MM.1S (cell line): ENCODE measurements at regions not wholly inside any gene's neighbourhood (a gene's known extent, or its start where the extent isn't known, plus 50 kb on each side); places are given as distances from the start of the nearest gene placed in this dataset.

Source experiments
- DNase-seq: peaks from one replicate; pipeline ENCODE4 v3.0.0-alpha.2; 2015
- H2AFZ ChIP-seq: fragments of 300-600 bp; sonication (generic); 2 replicates; pipeline ENCODE4 v1.6.0; 2016; ENCODE audit warnings: antibody characterized with exemption, low read length
- H3F3A ChIP-seq: fragments of 300-600 bp; sonication (generic); 2 replicates; pipeline ENCODE4 v1.6.1; 2016; ENCODE audit warnings: mild to moderate bottlenecking, antibody characterized with exemption, low read length, moderate library complexity, mixed read lengths; ENCODE audit not compliant: insufficient read depth
- H3K27ac ChIP-seq: fragments of 300-600 bp; sonication (generic); 2 replicates; pipeline ENCODE4 v1.5.1; 2016; ENCODE audit warnings: mild to moderate bottlenecking, low read length
- H3K27me3 ChIP-seq: fragments of 300-600 bp; sonication (generic); replicated peaks from 2 replicates; pipeline ENCODE4 v1.6.0; 2016; ENCODE audit warnings: low read length; ENCODE audit not compliant: insufficient read depth
- H3K36me3 ChIP-seq: fragments of 300-600 bp; sonication (generic); replicated peaks from 2 replicates; pipeline ENCODE4 v1.6.1; 2016; ENCODE audit warnings: mild to moderate bottlenecking, low read length, mixed read lengths; ENCODE audit not compliant: insufficient read depth
- H3K4me1 ChIP-seq: fragments of 300-600 bp; sonication (generic); 2 replicates; pipeline ENCODE4 v1.6.1; 2016; ENCODE audit warnings: low read length, mixed read lengths
- H3K4me2 ChIP-seq: fragments of 300-600 bp; sonication (generic); 2 replicates; pipeline ENCODE4 v1.6.0; 2016; ENCODE audit warnings: low read depth, low read length
- H3K4me3 ChIP-seq: fragments of 300-600 bp; sonication (generic); 2 replicates; pipeline ENCODE4 v1.5.1; 2016; ENCODE audit warnings: low read length, mixed read lengths
- H3K79me2 ChIP-seq: fragments of 300-600 bp; sonication (generic); 2 replicates; pipeline ENCODE4 v1.6.1; 2016; ENCODE audit warnings: mixed run types, low read length, mixed read lengths
- H3K9ac ChIP-seq: fragments of 300-600 bp; sonication (generic); 2 replicates; pipeline ENCODE4 v1.6.1; 2016; ENCODE audit warnings: low read length, mixed read lengths
- H3K9me2 ChIP-seq: fragments of 300-600 bp; sonication (generic); replicated peaks from 2 replicates; pipeline ENCODE4 v1.6.1; 2016; ENCODE audit warnings: mild to moderate bottlenecking, low read length, mixed read lengths; ENCODE audit not compliant: insufficient read depth
- H3K9me3 ChIP-seq: fragments of 300-600 bp; sonication (generic); replicated peaks from 2 replicates; pipeline ENCODE4 v1.6.1; 2016; ENCODE audit warnings: mild to moderate bottlenecking, low read length, mixed read lengths; ENCODE audit not compliant: insufficient read depth
- H4K20me1 ChIP-seq: fragments of 300-600 bp; sonication (generic); 2 replicates; pipeline ENCODE4 v1.6.1; 2016; ENCODE audit warnings: mild to moderate bottlenecking, low read length, moderate library complexity, mixed read lengths; ENCODE audit not compliant: insufficient read depth
- CTCF ChIP-seq: fragments of 300-600 bp; sonication (generic); IDR thresholded peaks from 2 replicates; pipeline ENCODE4 v1.5.1; 2016; ENCODE audit warnings: antibody characterized with exemption, low read length, mixed read lengths
- EZH2 ChIP-seq: fragments of 300-600 bp; sonication (generic); optimal IDR thresholded peaks from 2 replicates; pipeline ENCODE3; 2017; ENCODE audit warnings: low read depth, mild to moderate bottlenecking, antibody characterized with exemption, low read length, mixed read lengths
- EZH2phosphoT487 ChIP-seq: fragments of 300-600 bp; sonication (generic); IDR thresholded peaks from 2 replicates; pipeline ENCODE4 v1.6.1; 2018; ENCODE audit warnings: antibody characterized with exemption, low read length

- TF ChIP-seq EZH2 (no peak), CTCF (no peak), EZH2phosphoT487 (no peak)
- Histone ChIP-seq H3K4me1 (peaks cover 51% of the 10 kb centered on the region), H3K4me2 (peak overlapping the region; percentile 64), H4K20me1 (no peaks in the 10 kb centered on the region), H3K27ac (peak overlapping the region; percentile 92), H3F3A (peaks cover 19% of the 10 kb centered on the region), H3K36me3 (no peaks in the 10 kb centered on the region), H3K9me2 (no peaks in the 10 kb centered on the region), H3K4me3 (peak overlapping the region; percentile 8; the same call in 1 of the 2 replicates), H2AFZ (0 out of 2 replicates have a peak overlapping the region, but pooled peaks have one; percentile 21), H3K79me2 (no peaks in the 10 kb centered on the region), H3K9me3 (no peaks in the 10 kb centered on the region), H3K27me3 (no peaks in the 10 kb centered on the region), H3K9ac (peak overlapping the region; percentile 49; the same call in 1 of the 2 replicates)
- DNase-seq = peak; percentile 85
These were observed 123.1 kb downstream of the DKK1 start for GRCh38 chr10:52437205-52437646.

GRCh38 chr10:52438119-52438518 is 124.0 kb downstream of the DKK1 start:
- Histone ChIP-seq H3K79me2 (no peaks in the 10 kb centered on the region), H3K4me2 (no peak overlapping the region), H3K9me3 (no peaks in the 10 kb centered on the region)

GRCh38 chr10:52440612-52441285 is 126.7 kb downstream of the DKK1 start:
- Histone ChIP-seq H3F3A (peaks cover 19% of the 10 kb centered on the region), H3K9ac (no peak overlapping the region), H3K4me3 (no peak overlapping the region), H3K79me2 (no peaks in the 10 kb centered on the region), H3K27ac (peak overlapping the region; percentile 69; the same call in 1 of the 2 replicates), H3K36me3 (no peaks in the 10 kb centered on the region), H2AFZ (peak overlapping the region; percentile 68), H3K4me2 (peak overlapping the region; percentile 19; the same call in 1 of the 2 replicates), H3K9me2 (no peaks in the 10 kb centered on the region), H3K9me3 (no peaks in the 10 kb centered on the region), H3K4me1 (peaks cover 48% of the 10 kb centered on the region), H4K20me1 (no peaks in the 10 kb centered on the region), H3K27me3 (no peaks in the 10 kb centered on the region)
- TF ChIP-seq EZH2phosphoT487 (no peak), CTCF (peak; percentile 21; the same call in 1 of the 2 replicates)
- peak; percentile 64 for DNase-seq

More at GRCh38 chr10:52438119-52438518, 124.0 kb downstream of the DKK1 start:
- H3K36me3 ChIP-seq = no peaks in the 10 kb centered on the region
- DNase-seq = no peak
- peaks cover 51% of the 10 kb centered on the region for H3K4me1 ChIP-seq
- H3K27me3 ChIP-seq = no peaks in the 10 kb centered on the region
- no peaks in the 10 kb centered on the region for H4K20me1 ChIP-seq
- H3K27ac ChIP-seq = peak overlapping the region; percentile 92; the same call in 1 of the 2 replicates
- H3K9me2 ChIP-seq = no peaks in the 10 kb centered on the region
- H3K4me3 ChIP-seq = no peak overlapping the region
- peaks cover 19% of the 10 kb centered on the region for H3F3A ChIP-seq
- H2AFZ ChIP-seq = no peak overlapping the region
- TF ChIP-seq EZH2 = no peak
- no peak for TF ChIP-seq EZH2phosphoT487
- TF ChIP-seq CTCF = no peak
- no peak overlapping the region for H3K9ac ChIP-seq
